GM12874 (cell line): ENCODE measurements at regions not wholly inside any gene's neighbourhood (a gene's known extent, or its start where the extent isn't known, plus 50 kb on each side); places are given as distances from the start of the nearest gene placed in this dataset.

Experiments
- TF ChIP-seq, protein P1 (sequence below): IDR thresholded peaks from 2 replicates; pipeline ENCODE4 v1.5.1; 2011; ENCODE audit warnings: low read depth, mild to moderate bottlenecking, control low read depth, low read length, moderate library complexity; ENCODE audit not compliant: insufficient read depth

GRCh38 chr18:78584459-78585022 is 395.1 kb upstream of the SALL3 start:
- TF ChIP-seq, protein P1, sequence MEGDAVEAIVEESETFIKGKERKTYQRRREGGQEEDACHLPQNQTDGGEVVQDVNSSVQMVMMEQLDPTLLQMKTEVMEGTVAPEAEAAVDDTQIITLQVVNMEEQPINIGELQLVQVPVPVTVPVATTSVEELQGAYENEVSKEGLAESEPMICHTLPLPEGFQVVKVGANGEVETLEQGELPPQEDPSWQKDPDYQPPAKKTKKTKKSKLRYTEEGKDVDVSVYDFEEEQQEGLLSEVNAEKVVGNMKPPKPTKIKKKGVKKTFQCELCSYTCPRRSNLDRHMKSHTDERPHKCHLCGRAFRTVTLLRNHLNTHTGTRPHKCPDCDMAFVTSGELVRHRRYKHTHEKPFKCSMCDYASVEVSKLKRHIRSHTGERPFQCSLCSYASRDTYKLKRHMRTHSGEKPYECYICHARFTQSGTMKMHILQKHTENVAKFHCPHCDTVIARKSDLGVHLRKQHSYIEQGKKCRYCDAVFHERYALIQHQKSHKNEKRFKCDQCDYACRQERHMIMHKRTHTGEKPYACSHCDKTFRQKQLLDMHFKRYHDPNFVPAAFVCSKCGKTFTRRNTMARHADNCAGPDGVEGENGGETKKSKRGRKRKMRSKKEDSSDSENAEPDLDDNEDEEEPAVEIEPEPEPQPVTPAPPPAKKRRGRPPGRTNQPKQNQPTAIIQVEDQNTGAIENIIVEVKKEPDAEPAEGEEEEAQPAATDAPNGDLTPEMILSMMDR, result no peak

GRCh38 chr18:78586586-78586985 is 393.0 kb upstream of the SALL3 start:
- TF ChIP-seq, protein P1, result no peak

GRCh38 chr18:78587096-78587495 is 392.5 kb upstream of the SALL3 start:
- TF ChIP-seq, protein P1, result no peak

DNA sequence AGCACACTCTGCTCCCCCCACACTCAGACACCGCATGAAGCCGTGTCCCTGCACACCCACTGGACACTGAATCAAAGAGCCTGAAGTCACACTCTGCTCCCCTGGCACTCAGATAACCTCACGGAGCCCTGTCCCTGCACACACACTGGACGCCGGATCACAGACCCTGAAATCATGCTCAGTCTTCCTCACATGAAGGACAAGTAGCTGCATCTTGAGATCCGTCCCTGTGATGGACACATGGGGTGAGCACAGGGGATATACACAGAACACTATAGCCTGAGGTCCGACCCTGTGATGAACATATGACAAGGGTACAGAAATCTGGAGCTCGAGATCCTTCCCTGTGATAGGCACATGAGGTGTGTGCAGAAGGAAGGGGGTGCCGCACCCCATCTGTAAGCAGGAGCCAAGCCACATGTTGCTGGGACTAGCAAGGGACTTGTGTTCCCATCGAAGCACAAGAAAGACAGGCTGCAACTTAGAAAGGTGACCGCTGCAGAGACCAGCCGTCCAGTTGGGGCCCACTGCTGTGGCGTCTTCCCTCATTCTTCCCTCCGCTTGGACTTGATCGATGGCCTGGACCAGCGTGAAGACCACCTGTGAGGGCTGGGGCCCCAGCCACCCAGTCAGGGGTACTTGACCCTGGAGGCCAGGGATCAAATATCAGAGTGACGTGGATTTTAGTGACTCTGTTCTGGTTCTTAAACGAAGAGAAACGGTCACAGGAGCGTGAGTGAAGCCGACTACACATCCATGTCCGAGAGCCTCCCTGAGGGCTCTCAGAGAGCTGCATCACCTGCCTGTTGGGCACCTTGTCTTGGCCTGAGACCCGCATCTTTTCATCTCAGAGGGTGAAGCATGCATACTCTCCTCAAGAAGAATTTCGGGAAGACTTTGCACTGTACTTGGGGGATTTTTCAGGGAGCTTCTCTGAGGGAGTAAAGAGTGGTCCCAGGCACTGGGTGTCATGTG is 391.7 kb upstream of the SALL3 start:
- TF ChIP-seq, protein P1, result no peak

- TF ChIP-seq, protein P1, result no peak
These were observed 389.6 kb upstream of the SALL3 start for GRCh38 chr18:78589916-78590437.

GRCh38 chr18:78595453-78595852 is 384.2 kb upstream of the SALL3 start:
- TF ChIP-seq, protein P1, result no peak

GRCh38 chr18:78595924-78596573 is 383.6 kb upstream of the SALL3 start:
- TF ChIP-seq, protein P1, result no peak
